D721Med (cell line): ENCODE measurements at regions not wholly inside any gene's neighbourhood (a gene's known extent, or its start where the extent isn't known, plus 50 kb on each side); places are given as distances from the start of the nearest gene placed in this dataset.
A peak's percentile ranks its signal among the peaks of the same experiment; 100 is the strongest.

Source experiments
- DNase-seq: peaks from one replicate; pipeline ENCODE4 v3.0.0; 2011; ENCODE audit warnings: low spot score; ENCODE audit not compliant: insufficient read length
- FAIRE-seq: peaks from 2 replicates; lab custom pipeline; 2011; peaks lifted over from hg19 to GRCh38; lab: Jason Lieb, UNC
- TF ChIP-seq, protein P1 (sequence below): IDR thresholded peaks from 2 replicates; pipeline ENCODE4 v1.5.1; 2012; ENCODE audit warnings: mild to moderate bottlenecking, control low read depth; ENCODE audit not compliant: insufficient read depth; ENCODE audit errors: missing control alignments

- DNase-seq: no peak
- no peak for FAIRE-seq
- TF ChIP-seq, protein P1, sequence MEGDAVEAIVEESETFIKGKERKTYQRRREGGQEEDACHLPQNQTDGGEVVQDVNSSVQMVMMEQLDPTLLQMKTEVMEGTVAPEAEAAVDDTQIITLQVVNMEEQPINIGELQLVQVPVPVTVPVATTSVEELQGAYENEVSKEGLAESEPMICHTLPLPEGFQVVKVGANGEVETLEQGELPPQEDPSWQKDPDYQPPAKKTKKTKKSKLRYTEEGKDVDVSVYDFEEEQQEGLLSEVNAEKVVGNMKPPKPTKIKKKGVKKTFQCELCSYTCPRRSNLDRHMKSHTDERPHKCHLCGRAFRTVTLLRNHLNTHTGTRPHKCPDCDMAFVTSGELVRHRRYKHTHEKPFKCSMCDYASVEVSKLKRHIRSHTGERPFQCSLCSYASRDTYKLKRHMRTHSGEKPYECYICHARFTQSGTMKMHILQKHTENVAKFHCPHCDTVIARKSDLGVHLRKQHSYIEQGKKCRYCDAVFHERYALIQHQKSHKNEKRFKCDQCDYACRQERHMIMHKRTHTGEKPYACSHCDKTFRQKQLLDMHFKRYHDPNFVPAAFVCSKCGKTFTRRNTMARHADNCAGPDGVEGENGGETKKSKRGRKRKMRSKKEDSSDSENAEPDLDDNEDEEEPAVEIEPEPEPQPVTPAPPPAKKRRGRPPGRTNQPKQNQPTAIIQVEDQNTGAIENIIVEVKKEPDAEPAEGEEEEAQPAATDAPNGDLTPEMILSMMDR: no peak
These were observed 528.9 kb downstream of the EPM2A start for GRCh38 chr6:145206247-145206907.

- TF ChIP-seq, protein P1: no peak
- DNase-seq (no peak), FAIRE-seq (no peak)
These were observed 526.8 kb downstream of the EPM2A start for GRCh38 chr6:145208474-145208873.

GRCh38 chr6:145209272-145209671 lies 526.0 kb downstream of the EPM2A start:
- FAIRE-seq (no peak), DNase-seq (no peak)
- TF ChIP-seq, protein P1: no peak

DNA sequence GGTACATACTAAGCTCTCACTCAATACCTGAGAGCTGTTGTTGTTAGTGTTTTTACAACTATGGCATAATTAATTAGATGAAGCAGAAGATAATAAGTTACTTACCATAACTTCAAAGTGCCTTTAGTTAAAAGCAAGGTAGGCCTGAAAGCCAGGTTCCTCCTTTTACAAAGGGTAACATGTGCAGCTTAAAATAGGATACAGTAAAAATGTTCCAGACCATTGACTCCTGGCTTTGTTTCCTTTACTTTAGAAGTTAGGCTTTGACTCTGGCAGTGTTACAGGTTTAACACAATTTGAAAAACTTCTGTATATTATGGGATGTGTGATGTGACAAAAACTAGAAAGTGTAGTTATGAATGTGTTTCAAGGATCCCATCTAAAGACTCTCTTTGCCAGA lies 522.5 kb downstream of the EPM2A start:
- FAIRE-seq (no peak), DNase-seq (no peak)
- TF ChIP-seq, protein P1: no peak

GRCh38 chr6:145213614-145214013 lies 521.7 kb downstream of the EPM2A start:
- TF ChIP-seq, protein P1: no peak
- DNase-seq: no peak
- no peak for FAIRE-seq

GRCh38 chr6:145214570-145214969 lies 520.8 kb downstream of the EPM2A start:
- TF ChIP-seq, protein P1: peak; percentile 42
- FAIRE-seq: no peak

DNA sequence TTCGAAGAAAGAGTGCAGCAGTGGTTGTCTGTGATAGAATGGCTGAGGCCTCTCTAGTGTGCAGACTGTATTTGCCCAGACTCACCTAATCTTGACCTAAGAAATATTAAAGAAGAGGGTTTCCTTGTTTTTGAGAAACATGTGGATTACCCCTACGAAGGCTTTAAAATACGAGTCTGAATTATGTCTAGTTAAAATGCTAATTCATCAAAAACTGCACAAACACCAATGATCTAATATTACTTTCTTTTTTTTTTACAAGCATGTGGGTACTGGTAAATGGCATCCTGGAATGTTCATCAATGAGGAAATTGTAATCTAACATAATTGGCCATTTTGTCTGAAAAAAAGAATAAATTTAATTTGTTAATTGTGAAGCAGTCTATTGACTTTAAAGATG lies 510.9 kb downstream of the EPM2A start:
- no peak for DNase-seq
- no peak for FAIRE-seq
- TF ChIP-seq, protein P1: no peak

More at GRCh38 chr6:145214570-145214969, 520.8 kb downstream of the EPM2A start:
- DNase-seq: no peak
